GM18508 (cell line): ENCODE measurements at regions not wholly inside any gene's neighbourhood (a gene's known extent, or its start where the extent isn't known, plus 50 kb on each side); places are given as distances from the start of the nearest gene placed in this dataset.

Source experiments
- ATAC-seq: cut with Tn5 transposase; IDR thresholded peaks from one replicate; pipeline ENCODE4 v1.9.1; 2021; ENCODE audit warnings: moderate number of reproducible peaks; ENCODE audit not compliant: insufficient read depth, unreplicated experiment

DNA sequence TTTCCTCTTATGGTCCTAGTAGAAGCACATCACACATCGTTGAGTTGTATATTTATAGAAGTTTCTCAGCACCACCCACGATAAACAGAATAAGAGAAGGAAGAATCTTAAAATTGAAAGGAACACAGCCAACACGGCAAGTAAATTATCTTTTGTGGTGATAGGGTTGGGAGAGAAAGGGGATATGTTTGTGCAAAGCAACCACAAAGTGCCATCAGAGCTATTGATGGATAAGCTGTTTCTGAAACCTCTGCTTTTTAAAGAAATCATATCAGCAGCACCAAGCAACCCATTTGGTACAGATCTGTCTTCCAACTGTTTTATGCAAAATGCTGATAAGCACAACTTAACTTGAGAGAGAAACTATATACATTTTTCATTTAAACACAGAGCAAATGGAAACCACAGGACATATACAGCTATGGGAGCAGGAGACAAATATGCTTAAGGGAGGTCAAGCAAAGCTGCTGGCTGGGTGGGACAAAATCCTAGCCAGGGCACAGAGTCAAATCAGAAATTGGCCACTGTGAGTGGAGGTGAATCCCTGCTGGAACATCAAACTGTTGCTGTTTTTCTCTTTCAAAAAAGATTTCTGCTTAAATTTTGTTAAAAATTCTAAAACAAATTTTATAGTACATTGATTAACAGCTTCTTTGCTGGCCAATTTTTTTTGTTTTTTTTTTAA lies 194.0 kb upstream of the HHIP start:
- ATAC-seq, result no peak

DNA sequence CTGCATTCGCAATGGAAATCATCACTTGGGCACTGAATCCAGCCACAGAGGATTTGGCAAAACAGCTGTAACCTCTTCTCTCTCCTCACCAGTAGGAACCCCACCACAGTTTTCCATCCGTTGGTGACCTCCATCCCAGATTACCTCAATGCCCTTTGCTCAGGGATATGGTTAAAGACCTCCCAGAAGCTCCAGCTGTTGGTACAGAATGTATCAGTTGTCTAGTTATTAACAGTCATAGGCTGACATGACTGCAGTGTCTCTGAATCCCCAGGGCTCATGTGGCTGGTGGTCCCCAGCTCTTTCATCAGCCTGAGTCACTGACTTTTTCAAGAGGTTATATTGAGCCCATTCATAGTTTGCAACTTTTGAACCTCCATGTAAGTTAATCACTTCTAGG lies 189.8 kb upstream of the HHIP start:
- no peak for ATAC-seq

DNA sequence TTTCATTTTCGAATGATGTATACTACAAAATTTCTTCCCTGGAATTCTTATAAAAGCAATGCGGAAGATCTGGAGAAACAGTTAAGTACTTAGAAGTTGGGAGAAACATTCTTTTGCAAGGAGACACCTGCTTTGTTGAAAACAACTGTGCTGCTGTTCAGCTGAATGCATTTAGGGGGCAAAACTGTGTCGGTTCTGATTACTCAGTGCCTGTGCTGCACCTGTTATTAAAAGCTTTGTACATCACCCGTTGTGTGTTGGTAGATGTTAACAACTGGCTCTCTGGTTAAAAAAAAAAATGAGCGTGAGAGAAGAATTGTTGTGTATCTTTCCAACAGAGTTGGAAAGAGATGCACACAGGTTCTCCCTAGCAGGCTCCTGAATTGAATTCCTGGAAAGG lies 184.1 kb upstream of the HHIP start:
- no peak for ATAC-seq

DNA sequence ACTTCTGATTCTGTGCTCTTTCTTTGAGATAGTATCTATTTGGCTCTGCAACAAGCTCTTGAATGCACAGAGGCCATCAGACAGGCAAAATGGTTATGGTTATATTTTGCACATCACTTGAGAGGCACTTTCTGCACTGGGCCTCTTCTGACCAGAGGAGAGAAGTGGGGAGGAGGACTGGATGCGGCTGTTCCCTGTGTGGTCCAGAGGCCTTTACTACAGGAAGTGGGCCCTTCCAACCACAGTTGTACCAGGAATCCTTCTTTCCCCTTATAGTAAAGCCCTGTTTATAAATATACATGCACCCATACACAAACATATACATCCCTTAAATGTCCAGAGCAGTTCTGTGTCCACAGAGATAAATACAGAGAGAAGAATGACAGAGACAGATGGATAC lies 182.7 kb upstream of the HHIP start:
- no peak for ATAC-seq

DNA sequence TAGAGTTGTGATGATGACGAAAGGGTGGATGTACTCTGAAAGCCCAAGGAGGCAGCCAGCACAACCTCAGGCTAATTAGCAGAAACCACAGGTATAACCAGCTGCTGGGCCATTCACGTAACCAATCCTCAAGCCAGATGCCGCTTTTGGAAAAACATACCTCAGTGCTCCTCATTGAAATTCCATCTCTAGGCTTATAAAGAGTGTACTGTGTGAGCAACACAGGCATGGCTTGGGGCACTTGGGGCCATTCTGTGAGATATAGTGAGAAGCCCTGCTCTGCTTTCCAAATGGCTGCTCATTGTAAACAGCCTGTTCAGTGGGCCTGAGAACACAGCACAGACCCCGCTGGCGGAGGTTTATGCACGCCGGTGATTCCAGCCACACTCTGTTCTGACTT lies 182.1 kb upstream of the HHIP start:
- ATAC-seq, result no peak

DNA sequence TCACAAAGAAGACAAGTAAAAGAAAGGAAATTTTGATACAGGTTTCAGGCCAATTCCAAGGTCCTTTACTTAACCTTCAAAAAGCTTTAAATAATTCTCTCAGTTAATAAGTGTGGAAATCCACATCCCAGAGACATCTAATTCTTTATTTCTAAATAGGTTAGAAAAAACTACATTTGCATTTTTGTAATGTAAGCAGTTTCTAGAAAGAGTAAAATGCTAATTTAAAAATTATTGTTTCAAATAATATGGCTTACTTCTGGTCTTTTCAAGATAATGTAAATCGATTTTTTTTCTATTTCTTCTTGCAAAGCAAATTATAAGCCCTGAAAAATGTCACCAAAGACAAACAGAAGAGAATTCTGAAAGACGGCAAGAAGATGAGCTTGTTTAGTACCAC lies 180.4 kb upstream of the HHIP start:
- no peak for ATAC-seq

DNA sequence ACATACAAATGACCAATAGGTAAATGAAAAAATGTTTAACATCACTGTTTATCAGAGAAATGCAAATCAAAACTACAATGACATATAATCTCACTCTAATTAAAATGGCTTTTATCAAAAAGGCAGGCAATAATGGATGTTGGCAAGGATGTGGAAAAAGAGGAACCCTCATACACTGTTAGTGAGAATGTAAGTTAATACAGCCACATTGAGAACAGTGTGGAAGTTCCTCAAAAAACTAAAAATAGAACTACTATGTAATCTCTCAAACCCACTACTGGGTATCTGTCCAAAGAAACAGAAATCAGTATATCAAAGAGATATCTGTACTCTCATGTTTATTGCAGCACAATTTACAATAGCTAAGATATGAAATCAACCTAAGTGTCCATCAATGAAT lies 165.9 kb upstream of the HHIP start:
- ATAC-seq, result no peak

DNA sequence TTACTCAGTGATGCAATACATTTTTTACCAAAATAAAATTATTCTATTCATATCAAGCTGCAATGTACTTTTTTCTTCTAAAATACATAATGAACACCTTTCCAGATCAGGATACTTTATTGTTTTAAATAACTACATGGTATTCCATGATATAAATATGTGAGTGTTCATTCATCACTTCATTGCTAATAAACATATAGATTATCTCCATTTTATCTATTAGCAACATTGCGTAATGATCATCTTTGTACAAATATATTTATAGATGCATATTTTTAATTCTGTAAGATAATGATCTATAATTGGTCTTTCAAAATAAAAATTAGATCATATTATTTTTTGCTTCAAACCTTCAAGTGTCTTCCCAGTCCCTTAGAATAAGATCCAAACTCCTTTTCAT lies 156.1 kb upstream of the HHIP start:
- ATAC-seq, result no peak

DNA sequence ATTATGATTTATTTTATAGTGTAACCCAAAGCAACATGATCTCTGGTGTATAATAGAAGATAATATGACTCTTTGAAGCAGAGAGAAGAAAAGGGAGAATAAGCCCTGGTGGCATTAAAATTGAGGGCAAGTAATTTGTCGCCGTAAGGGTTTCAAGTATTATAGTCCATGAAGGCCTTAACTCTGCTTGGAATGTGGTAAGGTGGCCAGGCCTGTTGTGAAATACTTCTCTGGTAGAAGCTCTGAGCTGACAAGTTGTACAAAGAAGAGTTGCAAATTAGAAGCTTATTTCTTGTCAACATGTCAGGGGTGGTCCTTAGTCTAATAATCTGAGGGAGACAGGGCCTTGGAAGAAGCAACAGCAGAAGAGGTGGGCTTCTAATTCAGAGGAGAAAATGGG lies 151.7 kb upstream of the HHIP start:
- ATAC-seq, result no peak

- ATAC-seq, result no peak
Observed at GRCh38 chr4:144495944-144496343, 150.0 kb upstream of the HHIP start.

- ATAC-seq, result peak; percentile 81
Observed at GRCh38 chr4:144499777-144500176, 146.2 kb upstream of the HHIP start.

DNA sequence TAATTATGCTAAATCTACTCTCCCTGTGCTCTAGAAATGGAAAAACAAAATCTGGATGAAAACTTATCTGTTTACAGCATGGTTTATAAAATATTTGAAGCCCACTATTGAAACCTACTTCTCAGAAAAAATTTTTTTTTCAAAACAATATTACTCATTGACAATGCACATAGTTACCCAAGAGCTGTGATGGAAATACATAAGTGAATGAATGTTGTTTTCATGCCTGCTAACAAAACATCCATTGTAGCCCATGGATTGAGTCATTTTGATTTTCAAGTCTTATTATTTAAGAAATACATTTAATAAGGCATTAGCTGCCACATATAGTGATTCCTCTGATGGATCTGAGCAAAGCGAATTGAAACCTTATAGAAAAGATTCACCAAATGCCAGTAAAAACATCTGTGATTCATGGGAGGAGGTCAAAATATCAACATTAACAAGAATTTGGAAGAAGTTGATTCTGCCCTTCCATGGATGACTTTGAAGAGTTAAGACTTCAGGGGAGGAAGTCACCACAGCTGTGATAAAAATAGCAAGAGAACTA lies 144.7 kb upstream of the HHIP start:
- ATAC-seq, result no peak

DNA sequence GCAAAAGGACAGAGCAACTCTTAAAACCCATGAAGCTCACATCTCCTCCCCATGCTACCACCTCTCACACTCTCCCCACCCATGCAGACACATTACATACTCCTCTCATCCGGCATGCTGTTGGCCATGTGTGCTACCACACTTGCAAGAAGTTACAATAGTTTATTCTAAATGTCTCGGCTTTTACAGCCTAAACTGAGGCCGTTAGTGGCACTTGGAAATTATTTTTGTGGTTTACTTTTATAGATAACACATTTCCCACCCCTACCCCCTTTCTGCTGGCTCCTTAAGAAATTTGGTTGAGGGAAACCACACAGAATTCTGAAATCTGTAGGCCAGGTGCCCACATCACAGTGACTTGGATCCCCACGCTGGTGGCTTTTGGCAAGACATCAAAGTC lies 141.1 kb upstream of the HHIP start:
- ATAC-seq, result no peak

DNA sequence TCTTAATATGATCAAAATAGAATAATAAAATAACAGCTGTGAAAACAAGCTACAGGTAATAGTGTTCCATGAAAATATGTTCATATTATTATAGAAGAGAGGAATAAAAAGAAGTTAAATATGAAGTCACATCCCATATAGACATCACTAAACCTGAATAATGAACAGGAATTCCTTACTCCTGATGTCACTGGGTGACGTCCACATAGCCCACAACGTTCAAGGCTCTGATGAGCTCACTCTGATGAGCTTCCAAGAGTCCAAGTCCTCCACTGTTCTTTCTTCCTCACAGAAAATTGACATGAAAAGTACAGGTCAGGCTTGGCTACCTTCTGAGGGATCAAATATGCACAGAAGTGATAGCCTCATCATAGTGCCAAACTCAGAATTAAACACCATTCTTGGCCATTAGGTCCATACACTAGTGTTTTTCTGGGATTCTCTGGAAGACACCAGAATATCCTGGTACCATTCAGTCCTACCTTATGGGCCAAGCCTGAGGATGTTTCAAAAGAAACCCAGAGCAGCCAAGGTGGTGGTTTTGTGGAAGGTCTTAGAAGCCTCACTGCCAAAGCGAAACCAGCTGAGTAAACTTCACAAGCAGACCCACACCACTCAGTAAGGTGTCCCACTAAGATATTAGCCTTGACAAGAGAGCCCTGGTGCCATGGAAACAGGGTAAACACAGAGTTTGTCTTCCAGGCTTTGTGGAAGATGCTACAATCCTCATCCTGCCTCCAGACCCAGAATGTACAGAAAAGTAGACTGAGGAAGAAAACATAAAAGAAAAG lies 138.4 kb upstream of the HHIP start:
- no peak for ATAC-seq

GRCh38 chr4:144509088-144510015 lies 136.6 kb upstream of the HHIP start:
- ATAC-seq, result no peak

DNA sequence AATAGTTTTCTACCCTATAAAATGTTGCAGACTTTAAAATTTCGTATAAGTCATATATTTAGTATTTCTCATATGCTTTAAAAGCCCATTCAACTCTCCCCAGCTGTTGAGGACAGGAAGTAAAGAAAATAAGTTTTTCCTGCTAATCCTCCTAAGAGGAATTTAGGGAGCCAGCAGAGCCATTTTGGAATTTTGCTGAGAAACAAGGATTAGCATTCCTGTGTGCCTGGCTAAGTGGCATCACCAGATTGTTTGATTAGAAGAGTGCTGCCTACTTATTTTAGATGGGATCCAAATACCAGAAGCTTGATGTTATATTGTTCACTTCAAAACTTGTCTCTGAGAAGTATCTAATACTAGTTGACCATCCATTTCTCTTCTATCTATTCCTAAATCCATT lies 131.2 kb upstream of the HHIP start:
- ATAC-seq, result no peak

GRCh38 chr4:144518181-144518895 lies 127.6 kb upstream of the HHIP start:
- ATAC-seq, result no peak

DNA sequence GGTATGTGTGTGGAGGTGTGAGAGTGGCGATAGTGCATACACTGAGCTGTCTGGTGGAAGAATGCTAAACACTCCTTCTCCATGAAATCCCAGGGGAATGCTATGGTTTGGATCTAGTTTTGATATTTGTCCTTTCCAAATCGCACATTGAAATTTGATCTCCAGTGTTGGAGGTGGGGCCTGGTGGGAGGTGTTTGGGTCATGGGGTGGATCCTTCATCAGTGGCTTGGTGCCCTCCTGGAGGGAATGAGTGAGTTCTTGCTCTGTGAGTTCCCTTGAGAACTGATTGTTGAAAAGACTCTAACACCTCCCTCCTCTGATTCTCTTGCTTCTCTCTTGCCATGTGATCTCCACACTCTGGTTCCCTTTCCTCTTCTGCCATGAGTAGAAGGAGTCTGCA lies 114.1 kb upstream of the HHIP start:
- ATAC-seq, result no peak

DNA sequence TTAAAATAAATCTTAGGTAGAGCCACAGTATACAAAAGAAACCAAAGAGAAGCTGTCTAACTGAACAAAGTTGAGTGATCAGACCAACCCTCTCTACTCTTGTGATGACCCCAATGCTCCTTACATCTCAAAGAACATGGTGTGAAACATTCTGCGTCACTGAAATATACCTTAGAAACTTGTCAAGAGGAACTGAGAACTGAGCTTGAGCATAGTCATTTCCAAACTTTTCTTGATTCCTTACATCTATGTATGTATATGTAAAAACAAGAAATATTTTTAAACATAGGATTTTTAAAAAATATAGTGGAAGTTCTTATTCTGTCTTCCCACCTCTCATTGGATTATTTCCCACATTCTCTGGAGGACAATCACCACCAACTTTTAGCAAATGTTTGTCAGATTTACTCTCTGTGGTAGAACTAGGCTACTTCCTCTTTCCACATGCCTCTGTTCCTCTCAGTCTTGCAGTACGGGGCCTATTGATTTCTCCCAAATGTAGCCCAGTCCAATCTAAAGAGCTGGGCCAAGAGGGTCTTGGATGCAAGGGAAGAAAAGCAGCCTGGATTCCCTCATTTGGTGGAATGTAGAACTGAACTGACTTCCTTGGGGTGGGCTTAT lies 98.2 kb upstream of the HHIP start:
- ATAC-seq, result peak; percentile 99

- no peak for ATAC-seq
Observed at GRCh38 chr4:144556636-144557035, 89.3 kb upstream of the HHIP start.
